H54 (cell line): ENCODE measurements at regions not wholly inside any gene's neighbourhood (a gene's known extent, or its start where the extent isn't known, plus 50 kb on each side); places are given as distances from the start of the nearest gene placed in this dataset.

Experiments
- DNase-seq: peaks from one replicate; pipeline ENCODE4 v3.0.0; 2011; ENCODE audit warnings: low spot score, mixed read lengths; ENCODE audit not compliant: insufficient read length
- FAIRE-seq: peaks from 3 replicates; lab custom pipeline; 2011; peaks lifted over from hg19 to GRCh38; lab: Jason Lieb, UNC
- POLR2A ChIP-seq: IDR thresholded peaks from 2 replicates; pipeline ENCODE4 v1.6.1; 2011; ENCODE audit warnings: low read depth, mild to moderate bottlenecking, low read length

DNA sequence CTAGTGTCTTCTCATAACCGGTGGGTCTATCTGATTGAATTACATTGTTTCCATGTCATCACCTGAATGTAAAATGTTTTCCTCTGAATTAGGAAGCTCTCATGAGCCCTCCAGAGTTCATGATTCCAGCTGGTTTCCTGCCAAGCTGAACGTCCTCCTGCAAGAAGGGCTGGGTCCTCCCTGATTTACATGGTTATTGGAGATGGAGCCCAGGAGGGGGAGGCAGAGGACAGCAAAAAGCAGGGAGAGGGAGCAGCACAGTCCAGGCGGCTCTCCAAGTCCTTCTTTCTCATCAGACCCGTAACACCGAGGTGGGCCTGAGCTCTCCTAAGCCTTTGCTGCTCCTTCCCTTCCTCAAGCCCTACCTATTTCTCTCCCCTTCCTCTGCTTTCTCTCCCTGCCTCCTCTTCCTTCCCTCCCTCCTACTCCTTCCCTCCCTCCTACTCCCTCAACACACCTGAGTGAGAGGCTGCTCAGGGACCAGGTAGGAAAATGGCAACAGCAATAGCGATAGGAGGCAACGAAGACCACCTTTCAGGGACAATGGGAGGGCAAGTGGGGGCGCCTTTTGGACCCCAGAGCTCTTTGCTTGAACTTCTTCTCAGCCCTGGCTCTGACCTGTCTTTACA lies 265.9 kb downstream of the PRDM2 start:
- DNase-seq (peak; percentile 33), FAIRE-seq (no peak)
- no peak for TF ChIP-seq POLR2A

DNA sequence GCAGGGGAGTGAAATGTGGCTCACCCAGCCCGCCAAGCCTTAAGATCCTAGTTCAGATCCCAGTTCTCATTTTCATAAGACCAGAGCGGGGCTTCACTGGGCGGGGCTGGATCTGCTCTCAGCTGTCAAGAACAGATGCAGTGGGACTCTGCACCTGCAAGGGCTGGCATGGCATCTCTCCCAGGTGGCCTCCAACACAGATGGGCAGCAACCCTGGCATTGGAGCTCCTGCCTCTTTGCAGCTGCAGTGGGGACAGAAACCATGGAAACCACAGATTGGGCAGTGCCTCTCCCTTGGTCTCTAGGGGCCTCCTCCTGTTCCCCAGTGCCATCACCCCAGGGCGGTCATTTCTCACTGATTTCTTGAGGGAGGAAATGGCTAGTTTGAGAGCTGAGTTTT lies 267.7 kb downstream of the PRDM2 start:
- DNase-seq, result no peak
- FAIRE-seq, result no peak
- TF ChIP-seq POLR2A, result no peak

DNA sequence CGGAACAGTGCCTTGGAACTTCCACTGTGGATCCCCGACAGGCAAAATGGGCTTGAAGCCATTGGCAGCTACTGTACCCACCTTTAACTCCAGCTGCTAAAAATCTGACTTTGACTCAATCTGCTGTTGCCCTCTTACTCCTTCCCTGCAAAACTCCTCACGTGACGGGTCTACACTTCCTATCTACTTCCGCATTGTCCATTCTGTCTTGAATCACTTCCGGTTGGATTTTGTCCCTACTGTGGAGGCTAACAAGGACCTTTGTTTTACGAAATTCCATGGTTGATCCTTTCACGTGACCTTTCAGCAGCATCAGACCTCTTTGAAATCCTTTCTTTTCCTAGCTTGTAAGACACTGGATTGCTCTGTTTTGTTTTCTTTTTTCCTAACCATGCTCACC lies 268.4 kb downstream of the PRDM2 start:
- DNase-seq, result no peak
- FAIRE-seq, result no peak
- no peak for TF ChIP-seq POLR2A

DNA sequence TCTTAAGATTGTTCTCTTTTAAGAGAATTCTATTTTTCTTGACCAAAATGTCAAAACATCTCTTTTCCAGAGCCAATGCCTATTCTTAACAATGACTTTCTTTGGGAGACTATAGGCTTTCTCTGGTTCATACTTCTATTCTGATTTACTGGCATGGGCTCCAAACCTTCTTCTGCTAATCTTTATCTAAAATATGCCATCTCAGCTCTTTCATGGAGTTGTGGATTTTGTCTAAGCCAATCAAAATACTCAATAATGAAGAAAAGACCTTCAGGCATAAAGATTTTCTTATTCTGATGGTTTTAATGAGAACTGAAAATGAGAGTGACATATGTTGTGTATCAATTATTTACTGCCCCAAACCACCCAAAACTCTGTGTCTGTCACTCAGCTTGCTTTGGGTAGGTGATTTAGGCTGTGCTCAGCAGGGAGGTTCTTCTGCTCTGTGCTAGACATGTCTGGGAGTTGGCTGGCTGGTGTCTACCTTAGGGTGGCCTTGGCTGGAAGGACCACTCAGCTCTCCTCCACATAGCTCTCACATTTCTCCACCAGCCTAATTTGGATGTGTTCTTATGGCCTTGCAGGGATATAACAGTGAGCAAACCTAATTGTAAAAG lies 270.8 kb downstream of the PRDM2 start:
- no peak for FAIRE-seq
- DNase-seq, result no peak
- no peak for TF ChIP-seq POLR2A

DNA sequence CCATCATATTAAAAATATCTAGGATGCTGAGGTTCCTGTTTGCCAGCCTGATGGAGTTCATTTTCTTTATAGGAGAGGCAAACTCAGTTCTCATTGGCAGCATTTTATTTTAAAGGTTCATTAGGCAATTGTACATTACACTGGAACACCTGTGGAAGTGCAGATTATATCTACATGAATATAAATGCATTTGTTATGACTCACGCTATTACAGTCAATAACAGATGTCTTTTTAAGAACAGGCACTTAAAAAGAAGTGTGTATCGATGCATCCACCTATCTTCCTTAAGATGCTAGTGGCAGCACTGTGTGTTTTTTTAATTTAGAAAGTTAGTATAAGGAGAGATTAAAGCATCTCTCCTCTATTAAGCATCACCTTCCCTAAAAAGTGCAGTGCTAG lies 276.5 kb downstream of the PRDM2 start:
- no peak for DNase-seq
- no peak for TF ChIP-seq POLR2A
- FAIRE-seq, result no peak

DNA sequence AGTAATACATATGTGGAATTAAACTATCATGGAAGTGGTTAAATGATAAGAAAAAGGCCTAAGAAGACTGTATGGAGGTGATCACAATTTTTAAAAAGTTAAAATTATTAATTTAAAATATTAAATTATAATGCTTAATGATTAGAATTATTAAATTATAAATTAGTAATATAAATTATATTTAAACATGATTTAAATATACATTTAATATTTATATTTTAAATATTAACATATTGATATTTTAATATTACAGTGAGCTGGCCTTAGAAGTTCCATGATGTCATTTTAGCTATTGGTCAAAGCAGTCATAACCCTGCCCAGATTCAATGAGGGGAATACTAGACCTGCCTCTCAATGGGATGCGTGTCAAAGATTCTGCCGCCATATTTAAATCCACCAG lies 281.2 kb downstream of the PRDM2 start:
- no peak for TF ChIP-seq POLR2A
- DNase-seq (no peak), FAIRE-seq (no peak)

DNA sequence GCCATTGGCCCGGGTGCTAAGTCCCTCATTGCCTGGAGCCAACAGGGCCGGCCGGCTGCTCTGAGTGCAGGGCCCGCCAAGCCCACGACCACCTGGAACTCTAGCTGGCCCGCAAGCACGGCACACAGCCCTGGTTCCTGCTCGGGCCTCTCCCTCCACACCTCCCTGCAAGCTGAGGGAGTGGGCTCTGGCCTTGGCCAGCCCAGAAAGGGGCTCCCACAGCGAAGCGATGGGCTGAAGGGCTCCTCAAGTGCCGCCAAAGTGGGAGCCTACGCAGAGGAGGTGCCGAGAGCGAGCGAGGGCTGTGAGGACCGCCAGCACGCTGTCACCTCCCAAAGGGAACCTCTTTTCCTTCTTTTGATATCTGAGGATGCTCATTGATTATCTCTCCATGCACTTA lies 283.4 kb downstream of the PRDM2 start:
- FAIRE-seq (no peak), DNase-seq (no peak)
- no peak for TF ChIP-seq POLR2A

DNA sequence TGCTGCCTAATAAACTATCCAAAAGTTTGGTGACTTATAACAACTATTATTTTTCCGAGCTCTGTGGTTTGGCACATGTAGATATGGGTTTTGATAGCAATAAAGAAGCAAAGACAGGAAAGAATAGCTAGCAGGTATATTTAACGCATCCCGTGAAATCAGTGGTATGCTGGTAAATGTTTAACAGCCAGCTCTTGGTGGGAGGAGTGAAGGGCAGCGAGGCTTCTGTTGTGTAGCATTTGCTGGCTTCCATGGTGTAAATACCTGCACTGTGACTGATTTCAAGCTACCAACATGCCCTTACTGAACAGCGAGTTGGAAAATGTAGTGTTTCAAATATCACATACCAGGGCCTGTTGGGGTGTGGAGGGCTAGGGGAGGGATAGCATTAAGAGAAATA lies 291.0 kb downstream of the PRDM2 start:
- no peak for TF ChIP-seq POLR2A
- DNase-seq (no peak), FAIRE-seq (no peak)

DNA sequence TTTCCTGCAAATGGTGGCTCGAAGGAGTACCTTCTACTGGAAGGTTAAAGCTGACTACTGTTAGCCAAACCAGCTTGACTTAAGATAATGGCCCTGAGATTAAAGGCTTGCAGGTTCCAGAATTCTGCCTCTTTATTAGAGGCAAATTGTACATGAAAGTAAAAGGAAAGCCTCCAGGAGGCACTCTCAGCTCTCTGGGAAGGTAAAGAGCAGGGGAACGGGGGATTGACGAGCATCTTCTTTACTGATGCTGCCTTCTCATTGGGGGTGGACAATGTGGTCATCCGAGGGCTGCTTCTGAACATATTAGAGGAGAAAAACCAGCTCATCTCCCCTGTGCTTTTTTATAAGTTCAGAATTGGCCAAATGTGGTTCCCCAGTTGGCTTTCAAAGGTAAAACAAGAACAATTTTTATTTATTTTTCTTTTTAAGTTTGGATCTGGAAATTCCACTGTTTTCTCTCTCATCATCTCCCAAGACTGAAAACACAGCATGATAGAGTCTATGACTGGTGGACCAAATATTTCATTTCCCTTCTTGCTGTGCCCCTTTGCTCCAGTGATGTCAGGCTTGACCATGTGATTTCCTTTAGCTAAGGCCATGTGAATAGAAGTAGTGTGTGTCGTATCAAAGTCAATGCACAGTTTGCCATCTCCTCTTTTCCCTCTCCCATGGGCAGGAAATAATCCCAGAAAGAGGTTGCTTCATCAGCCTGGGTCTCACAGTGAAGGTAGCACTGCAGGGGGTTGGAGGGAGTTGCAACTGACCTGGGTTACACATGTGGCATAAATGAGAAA lies 292.7 kb downstream of the PRDM2 start:
- FAIRE-seq (no peak), DNase-seq (no peak)
- no peak for TF ChIP-seq POLR2A

DNA sequence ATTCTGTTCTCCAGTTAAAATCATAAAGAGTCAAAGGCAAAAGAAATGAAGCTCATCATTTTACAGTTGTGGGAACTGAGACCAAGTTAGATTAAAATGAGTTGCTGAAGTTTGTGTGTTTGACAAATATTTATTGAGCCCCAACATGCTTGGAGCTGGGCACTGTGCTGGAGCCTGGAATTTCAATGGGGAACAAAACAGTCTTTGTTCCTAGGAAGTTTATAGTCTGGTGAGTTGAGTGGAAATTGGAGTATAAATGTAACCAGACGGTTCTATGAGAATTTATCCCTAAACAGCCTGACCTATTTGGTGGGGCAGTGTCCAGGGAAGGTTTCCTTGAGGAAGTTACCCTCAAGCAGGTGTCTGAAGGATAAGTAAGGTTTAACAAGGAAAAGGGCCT lies 294.4 kb downstream of the PRDM2 start:
- TF ChIP-seq POLR2A, result no peak
- DNase-seq (no peak), FAIRE-seq (no peak)

DNA sequence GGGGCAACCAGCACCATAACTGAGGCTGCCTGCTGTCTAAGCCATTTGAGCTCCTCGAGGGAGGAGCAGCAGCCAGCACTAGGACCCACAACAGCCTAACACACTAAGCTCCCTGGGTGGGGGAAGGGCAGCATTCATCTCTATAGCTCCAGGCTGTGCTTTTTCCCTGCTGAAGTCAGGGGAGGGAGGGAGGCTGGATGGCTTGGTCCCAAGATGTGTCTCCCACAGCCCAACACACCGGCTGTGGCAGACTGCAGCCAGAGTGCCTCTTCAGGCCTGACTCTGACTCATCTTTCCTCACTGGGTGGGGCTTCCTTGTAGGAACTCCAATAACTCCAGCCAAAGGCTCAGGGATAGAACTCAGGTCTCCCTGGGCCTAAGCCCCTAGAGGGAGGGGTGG lies 296.3 kb downstream of the PRDM2 start:
- FAIRE-seq (no peak), DNase-seq (no peak)
- TF ChIP-seq POLR2A, result no peak

DNA sequence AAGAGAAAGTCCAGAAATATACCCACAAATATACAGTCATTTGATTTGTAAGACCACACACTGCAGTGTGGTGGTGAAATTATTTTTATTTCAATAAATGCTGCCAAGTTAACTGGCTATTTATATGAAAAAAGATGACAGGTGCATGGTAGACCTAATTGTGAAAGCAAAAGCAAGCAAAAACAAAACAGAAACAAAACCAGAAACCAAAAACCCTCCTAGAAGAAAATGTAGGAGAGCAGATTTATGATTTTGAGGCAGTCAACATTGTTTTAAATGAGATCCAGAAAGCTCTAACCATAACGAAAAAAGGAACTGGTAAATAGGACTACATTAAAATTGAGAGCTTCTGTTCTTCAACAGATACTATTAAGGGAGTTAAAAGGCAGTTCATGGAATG lies 303.6 kb downstream of the PRDM2 start:
- no peak for TF ChIP-seq POLR2A
- DNase-seq (no peak), FAIRE-seq (no peak)

DNA sequence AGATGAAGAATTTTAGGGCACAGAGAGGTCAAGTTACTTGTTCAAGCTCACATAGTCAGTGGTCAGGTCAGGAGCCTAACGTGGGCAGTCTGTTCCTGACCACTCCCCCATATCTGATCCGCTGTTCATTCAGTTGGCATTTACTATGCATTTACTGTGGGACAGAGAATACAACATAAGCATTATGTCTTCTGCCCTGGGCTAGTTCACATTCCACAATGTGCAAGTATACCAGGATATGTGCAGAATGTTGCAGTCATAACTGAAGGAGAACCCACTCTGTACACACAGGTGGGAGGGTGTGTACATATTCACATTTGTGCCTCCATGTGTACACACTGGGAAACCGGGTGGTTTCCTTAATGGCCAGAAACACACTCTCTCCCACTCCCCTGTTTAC lies 309.6 kb downstream of the PRDM2 start:
- TF ChIP-seq POLR2A, result no peak
- FAIRE-seq (no peak), DNase-seq (no peak)

DNA sequence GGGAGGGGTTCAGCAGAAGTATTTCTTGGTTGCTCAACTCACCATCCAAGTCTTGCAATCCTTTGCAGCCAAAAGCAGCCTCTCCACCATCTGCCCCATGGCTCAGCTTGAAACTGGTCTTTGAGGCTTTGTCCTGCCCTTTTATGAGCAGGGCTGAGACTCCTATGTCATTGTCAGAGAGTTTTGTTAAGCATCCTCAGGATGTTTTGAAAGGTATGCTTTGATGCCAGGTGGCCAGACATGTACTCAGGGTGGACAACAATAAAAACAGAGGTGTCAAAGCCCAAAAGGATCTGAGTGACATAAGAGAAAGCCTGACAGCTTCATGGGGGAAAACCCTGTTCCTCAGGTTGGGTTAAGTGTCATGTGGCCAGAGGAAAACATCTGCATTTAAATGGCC lies 310.5 kb downstream of the PRDM2 start:
- FAIRE-seq, result no peak
- no peak for TF ChIP-seq POLR2A

More for the DNA sequence above, 310.5 kb downstream of the PRDM2 start:
- DNase-seq, result no peak
